ENCODE measurements at regions not wholly inside any gene's neighbourhood (a gene's known extent, or its start where the extent isn't known, plus 50 kb on each side); places are given as distances from the start of the nearest gene placed in this dataset.
"Not testable (repeated sequence)": the region's sequence is repeated elsewhere in the genome, so short reads cannot be mapped to it uniquely, and the experiment has no call there.

DNA sequence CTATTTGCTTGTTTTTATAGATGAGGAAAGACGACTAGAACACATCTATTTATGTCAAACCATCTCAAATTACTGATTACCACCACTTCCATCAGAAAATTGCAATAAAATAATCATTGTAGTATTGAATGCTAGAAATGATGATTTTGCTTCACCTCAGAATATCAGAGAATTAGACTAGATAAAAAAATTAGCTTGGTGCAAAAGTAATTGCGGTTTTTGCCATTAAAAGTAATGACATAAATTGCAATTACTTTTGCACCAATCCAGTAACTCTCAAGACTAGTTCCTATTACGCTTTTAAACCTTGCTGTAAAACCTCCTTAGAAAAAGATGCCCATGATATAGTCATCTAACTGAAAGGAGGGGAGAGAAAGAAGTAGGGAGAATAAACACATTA, 556.7 kb upstream of the GRIN3A start:
- no peak for DNase-seq
- intact Hi-C loops (cut with DNase I; ENCODE audit: low total_unique reads): no loop called here
- TF ChIP-seq, protein P1, sequence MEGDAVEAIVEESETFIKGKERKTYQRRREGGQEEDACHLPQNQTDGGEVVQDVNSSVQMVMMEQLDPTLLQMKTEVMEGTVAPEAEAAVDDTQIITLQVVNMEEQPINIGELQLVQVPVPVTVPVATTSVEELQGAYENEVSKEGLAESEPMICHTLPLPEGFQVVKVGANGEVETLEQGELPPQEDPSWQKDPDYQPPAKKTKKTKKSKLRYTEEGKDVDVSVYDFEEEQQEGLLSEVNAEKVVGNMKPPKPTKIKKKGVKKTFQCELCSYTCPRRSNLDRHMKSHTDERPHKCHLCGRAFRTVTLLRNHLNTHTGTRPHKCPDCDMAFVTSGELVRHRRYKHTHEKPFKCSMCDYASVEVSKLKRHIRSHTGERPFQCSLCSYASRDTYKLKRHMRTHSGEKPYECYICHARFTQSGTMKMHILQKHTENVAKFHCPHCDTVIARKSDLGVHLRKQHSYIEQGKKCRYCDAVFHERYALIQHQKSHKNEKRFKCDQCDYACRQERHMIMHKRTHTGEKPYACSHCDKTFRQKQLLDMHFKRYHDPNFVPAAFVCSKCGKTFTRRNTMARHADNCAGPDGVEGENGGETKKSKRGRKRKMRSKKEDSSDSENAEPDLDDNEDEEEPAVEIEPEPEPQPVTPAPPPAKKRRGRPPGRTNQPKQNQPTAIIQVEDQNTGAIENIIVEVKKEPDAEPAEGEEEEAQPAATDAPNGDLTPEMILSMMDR (IDR thresholded peaks at IDR 0.05): no peak
- Histone ChIP-seq H3K9me3 (no peaks in the 10 kb centered on the region), H3K27ac (no peak overlapping the region), H3K4me1 (no peaks in the 10 kb centered on the region), H3K36me3 (no peaks in the 10 kb centered on the region), H3K27me3 (no peaks in the 10 kb centered on the region), H3K4me3 (no peak overlapping the region)

DNA sequence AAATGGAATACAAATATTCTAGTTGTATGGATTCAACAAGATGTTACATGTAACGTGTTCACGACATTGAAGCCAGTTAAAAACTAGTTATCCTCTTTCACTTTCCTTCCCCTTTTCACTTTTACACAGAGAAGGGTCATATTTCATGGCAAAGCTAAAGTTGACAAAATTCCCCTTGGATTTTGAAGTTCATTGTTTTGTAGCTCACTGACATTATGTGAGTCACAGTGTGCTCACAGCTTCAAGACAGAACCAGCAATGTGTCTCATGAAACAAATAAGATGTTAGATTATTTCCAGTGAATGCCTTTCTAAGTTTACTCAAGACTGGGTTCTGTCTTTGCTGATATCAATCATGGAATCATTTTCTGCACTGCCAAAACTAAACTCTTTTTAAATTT, 535.5 kb upstream of the GRIN3A start:
- no peak overlapping the region for H3K4me3 ChIP-seq
- TF ChIP-seq, protein P1 (IDR thresholded peaks at IDR 0.05): no peak
- DNase-seq: no peak
- intact Hi-C loops (cut with DNase I; ENCODE audit: low total_unique reads): no loop called here
- H3K9me3 ChIP-seq: no peaks in the 10 kb centered on the region
- no peak overlapping the region for H3K27ac ChIP-seq
- H3K4me1 ChIP-seq: no peaks in the 10 kb centered on the region
- no peaks in the 10 kb centered on the region for H3K36me3 ChIP-seq
- no peaks in the 10 kb centered on the region for H3K27me3 ChIP-seq

DNA sequence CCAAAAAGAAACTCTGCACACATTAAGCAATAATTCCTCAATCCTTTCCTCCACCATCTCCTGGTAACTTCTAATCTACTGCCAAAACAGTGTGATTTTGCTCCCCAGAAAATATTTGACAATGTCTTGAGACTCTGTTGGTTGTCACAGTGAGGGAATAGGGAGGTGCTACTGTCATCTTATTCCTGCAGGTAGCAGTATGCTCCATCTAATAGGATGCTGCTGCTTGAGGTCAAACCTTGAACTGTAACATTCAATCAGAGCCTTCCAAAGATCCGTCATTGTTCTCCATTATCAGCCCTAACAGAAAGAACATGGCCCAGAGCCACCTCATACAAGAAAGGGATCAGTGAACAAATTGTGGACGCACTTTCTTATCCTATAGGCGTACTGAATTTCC, 514.7 kb upstream of the GRIN3A start:
- intact Hi-C loops (cut with DNase I; ENCODE audit: low total_unique reads): no loop called here
- no peaks in the 10 kb centered on the region for H3K4me1 ChIP-seq
- H3K9me3 ChIP-seq: no peaks in the 10 kb centered on the region
- H3K36me3 ChIP-seq: no peaks in the 10 kb centered on the region
- TF ChIP-seq, protein P1 (IDR thresholded peaks at IDR 0.05): no peak
- no peak overlapping the region for H3K4me3 ChIP-seq
- H3K27me3 ChIP-seq: no peaks in the 10 kb centered on the region
- DNase-seq: no peak
- H3K27ac ChIP-seq: no peak overlapping the region

GRCh38 chr9:102244916-102245315, 506.5 kb upstream of the GRIN3A start:
- no peak for DNase-seq
- H3K36me3 ChIP-seq: no peaks in the 10 kb centered on the region
- H3K27ac ChIP-seq: no peak overlapping the region
- no peaks in the 10 kb centered on the region for H3K27me3 ChIP-seq
- intact Hi-C loops (cut with DNase I; ENCODE audit: low total_unique reads): no loop called here
- no peak overlapping the region for H3K4me3 ChIP-seq
- no peaks in the 10 kb centered on the region for H3K4me1 ChIP-seq
- H3K9me3 ChIP-seq: no peaks in the 10 kb centered on the region
- TF ChIP-seq, protein P1 (IDR thresholded peaks at IDR 0.05): no peak

- TF ChIP-seq, protein P1 (IDR thresholded peaks at IDR 0.05): no peak
- H3K27ac ChIP-seq: no peak overlapping the region
- no peaks in the 10 kb centered on the region for H3K27me3 ChIP-seq
- H3K9me3 ChIP-seq: no peaks in the 10 kb centered on the region
- DNase-seq: no peak
- H3K4me1 ChIP-seq: no peaks in the 10 kb centered on the region
- H3K36me3 ChIP-seq: no peaks in the 10 kb centered on the region
- intact Hi-C loops (cut with DNase I; ENCODE audit: low total_unique reads): no loop called here
- no peak overlapping the region for H3K4me3 ChIP-seq
Measured at GRCh38 chr9:102237520-102237919, 499.1 kb upstream of the GRIN3A start.

- Histone ChIP-seq H3K27me3 (no peaks in the 10 kb centered on the region), H3K4me3 (no peak overlapping the region), H3K36me3 (no peaks in the 10 kb centered on the region), H3K27ac (no peak overlapping the region), H3K9me3 (no peaks in the 10 kb centered on the region), H3K4me1 (no peaks in the 10 kb centered on the region)
- TF ChIP-seq, protein P1 (IDR thresholded peaks at IDR 0.05): no peak
- DNase-seq: no peak
- intact Hi-C loops (cut with DNase I; ENCODE audit: low total_unique reads): no loop called here
Measured at GRCh38 chr9:102237094-102237493, 498.6 kb upstream of the GRIN3A start.

- H3K27me3 ChIP-seq; DNase-seq; H3K4me3 ChIP-seq; H3K36me3 ChIP-seq; H3K4me1 ChIP-seq; H3K9me3 ChIP-seq; intact Hi-C loops (cut with DNase I; ENCODE audit: low total_unique reads); H3K27ac ChIP-seq: not testable (repeated sequence)
Measured at GRCh38 chr9:102227416-102227815, 489.0 kb upstream of the GRIN3A start.

All from tibial artery (tissue), 4 donors.